ENCODE measurements at regions not wholly inside any gene's neighbourhood (a gene's known extent, or its start where the extent isn't known, plus 50 kb on each side); places are given as distances from the start of the nearest gene placed in this dataset.
"Not testable (repeated sequence)": the region's sequence is repeated elsewhere in the genome, so short reads cannot be mapped to it uniquely, and the experiment has no call there.

DNA sequence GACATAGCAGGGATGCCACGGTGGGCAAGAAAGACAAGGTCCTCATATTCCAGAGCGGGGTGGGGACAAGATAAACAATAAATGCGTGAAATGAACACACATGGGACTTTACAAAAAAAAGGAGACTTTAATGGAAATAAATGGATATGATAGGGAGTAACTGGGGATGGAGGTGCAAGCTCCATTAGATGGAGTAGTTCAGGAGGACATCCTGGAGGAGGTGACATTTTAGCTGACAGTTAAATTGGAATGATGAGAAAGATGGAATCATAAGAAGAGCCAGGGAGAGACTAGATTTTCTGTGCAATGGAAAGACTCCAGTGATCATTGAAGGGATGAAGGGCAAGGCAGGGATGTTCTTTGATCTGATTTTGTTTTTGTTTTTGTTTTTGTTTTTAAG, 83.6 kb upstream of the MYL10 start:
- DNase-seq, result no peak

DNA sequence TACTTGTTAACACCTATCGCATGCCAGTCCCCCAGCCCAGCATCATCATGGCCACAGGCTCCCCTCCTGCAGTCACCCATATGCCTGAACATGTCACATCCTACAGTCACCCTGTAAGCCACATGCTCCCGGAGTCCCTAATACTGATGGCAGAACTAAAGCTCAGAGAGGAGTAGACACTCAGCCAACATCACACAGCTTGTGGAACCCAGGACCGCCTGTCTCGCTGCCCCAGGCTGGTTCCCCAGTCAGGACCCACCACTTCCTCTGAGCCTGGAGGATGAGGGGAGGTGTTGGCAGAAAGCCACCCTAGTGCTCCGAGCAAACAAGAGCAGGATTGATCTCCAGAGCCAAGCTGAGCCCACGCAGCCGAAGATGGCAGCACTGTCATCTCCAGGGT, 85.0 kb upstream of the MYL10 start:
- no peak for DNase-seq

DNA sequence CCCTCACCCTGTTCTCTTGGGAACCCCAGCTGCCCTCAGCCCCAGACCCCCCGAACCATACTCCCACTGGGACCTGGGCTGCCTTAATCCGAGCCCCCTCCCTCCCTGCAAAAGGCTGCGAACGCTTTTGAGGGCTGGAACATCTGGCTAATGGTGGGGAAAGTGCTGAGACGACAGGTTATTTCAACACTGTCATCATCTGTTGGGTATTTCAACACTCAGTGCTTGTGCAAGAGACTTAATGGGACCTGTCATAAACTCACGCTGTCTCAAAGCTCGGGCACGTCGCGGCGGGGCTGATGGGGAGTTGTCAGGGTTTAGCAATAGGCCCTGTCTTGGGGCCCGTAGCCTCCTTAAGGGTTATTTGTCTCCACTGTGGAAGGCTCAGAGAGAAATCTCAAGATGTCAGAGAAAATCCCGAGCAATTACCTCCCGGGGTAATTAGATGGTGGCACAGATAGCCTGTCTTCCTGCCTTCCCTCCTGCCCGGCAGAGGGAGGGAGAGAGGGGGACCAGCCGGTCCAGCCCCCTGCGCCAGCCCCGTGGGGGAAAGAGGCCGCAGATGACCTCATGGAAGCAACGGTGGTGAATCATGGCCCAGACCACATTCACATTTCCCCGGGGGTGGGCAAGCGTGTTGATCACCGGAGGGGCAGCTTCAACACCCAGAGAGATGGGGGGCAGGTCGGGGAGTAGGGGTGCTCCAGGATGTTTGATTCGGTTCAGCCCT, 88.7 kb upstream of the MYL10 start:
- DNase-seq, result no peak

DNA sequence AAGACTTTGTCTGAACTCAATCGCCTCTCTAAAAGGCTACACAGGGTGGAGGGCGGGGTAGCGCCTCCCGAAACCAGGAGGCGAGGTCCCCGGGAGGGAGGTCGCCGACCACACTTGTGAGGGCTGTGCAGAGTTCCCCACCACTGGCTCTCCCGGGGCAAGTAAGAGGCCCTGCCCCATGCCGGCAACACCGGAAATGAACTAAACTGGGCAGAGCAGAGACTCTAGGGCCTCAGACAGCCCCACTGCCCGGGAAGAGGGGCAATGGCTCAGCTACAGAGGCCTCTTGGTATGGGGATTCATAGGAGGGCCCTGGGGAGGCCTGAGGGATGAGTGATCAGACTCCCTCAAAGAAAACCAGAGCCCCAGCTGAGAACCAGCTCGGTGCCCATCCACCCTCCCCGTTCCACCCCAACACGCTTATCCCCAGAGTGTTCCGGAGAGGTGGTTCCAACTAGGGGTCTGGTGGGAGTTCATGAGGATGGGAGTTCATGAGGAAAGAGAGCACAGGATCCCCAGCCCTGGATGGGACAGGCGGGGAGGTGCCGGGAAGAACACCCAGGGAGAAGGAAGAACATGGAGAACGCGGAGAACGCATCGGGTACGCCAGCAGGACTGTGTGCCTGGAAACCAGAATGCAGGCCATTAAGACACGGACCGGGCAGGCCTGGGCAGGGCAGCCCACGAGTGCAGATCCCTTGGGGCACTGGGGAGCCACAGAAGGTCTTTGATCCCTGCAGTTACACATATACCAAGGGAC, 89.4 kb upstream of the MYL10 start:
- DNase-seq, result no peak

DNA sequence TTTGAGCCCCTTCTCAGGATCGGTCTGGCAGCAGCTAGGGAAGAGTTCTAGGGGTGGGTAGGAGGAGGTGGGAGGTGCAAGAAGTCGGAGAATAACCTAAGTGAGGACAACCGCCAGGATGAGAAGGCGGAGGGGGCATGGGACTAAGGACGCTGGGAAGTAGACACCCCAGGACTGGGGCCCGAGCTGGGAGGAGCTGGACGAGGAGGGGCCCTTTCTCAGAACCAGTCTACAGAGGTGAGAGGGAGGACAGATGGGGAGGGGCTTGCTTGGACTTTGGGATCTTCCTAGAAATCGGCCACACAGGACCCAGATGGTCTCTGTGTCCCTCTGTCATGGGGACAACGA, 90.0 kb upstream of the MYL10 start:
- no peak for DNase-seq

DNA sequence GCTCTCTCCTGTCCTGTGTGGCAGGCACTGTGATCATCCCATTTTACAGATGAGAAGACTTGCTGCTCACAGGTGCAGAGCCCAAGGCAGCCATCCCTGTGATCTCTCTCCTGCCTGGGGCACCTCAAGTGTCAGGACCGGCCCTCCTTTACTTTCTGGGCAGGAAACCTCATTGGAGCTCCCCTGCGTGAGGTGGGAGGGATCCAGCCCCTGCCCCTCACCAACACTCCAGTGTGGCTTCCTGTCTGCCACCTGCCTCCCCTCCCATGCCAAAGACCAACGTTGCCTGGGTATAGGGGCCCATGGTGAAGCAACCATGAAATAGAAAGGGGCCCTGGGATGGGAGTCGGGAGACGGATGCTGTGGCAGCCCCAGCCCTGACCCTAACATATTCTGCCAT, 91.2 kb upstream of the MYL10 start:
- DNase-seq, result no peak

DNA sequence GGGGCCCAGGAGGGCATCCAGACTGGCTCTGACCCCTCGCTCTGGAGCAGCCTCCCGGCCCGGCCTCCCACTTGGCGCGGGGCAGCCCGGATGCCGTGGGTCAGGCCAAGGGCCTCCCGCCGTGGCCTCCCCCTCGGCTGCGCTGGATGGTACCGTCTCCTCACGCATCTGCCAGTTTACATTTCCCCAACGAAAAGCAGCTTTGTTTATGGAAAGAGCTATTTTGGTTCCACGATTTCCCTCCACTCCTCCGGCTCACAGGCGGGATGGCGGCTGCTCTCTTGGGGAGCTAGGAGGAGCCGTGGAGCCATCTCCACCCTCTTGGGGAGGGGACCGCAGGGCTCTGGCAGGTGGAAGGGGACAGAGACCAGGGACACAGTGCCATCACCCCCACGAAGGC, 93.2 kb upstream of the MYL10 start:
- no peak for DNase-seq

DNA sequence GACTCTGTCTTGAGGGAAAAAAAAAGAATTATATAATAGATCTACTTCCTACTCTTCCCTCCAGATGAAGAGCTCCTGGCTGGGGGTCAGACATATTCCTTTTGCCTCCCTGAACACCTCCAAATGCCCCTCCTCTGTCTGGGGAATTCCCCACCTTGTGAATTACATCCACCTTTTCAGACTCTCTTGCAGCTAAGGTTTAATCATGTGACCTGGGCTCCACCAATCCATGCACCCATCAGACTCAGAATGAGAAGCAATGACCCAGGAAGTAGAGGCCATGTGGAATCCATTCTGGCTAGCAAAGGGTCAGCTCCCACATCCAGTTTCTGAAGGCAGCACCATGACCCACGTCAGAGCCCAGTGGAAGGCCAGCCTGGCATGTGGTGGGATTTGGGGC, 93.6 kb upstream of the CUX1 start:
- no peak for DNase-seq

DNA sequence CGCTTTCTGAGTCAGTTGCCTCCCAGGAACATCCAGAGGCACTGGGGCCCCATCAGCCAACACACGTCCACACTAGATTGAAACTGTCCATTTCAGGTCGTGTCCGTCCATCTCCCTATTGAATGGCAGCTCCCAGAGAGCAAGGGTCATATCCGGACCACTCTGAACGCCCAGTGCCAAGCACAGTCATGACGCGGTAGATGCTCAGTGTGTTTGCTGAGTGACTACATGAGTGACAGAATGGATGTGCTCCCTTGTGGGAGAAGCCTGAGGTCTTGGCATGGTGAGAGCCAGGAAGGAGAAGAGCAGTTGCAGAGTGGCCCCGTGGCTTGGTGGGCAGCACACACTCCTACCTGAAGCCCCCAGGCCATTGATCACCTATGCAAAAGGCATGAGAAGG, 92.5 kb upstream of the CUX1 start:
- DNase-seq, result no peak

DNA sequence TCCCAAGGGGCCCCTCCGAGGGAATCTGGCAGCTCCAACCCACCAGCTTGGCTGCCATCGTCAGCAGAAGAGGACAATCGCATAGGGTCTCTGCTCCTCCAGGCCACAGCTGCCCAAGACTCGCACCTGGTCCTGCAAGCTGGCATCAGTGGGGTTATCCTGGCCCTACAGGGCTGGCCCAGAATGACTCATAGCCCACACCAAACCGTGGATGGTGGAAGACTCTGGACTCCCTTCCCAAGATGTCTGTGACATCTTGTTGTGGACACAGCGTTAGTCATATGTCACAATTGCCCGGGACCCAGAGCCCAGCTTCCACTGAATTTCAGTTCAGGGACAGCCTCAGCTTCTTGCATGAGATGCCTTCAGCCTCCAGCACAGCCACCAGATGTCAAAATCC, 91.5 kb upstream of the CUX1 start:
- no peak for DNase-seq

DNA sequence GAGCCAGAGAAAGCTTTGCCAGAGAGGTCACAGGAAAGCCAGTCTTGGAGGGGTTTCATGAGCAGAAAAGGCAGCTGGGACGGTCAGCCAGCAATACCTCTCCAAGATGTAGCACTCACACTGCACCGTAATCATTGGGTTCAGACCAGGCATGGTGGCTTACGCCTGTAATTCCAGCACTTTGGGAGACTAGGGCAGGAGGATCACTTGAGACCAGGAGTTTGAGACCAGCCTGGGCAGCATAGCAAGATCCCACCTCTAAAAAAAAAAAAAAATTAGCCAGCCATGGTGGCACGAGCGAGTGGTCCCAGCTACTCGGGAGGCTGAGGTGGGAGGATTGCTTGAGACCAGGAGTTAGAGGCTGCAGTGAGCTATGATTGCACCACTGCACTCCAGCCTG, 90.2 kb upstream of the CUX1 start:
- no peak for DNase-seq

DNA sequence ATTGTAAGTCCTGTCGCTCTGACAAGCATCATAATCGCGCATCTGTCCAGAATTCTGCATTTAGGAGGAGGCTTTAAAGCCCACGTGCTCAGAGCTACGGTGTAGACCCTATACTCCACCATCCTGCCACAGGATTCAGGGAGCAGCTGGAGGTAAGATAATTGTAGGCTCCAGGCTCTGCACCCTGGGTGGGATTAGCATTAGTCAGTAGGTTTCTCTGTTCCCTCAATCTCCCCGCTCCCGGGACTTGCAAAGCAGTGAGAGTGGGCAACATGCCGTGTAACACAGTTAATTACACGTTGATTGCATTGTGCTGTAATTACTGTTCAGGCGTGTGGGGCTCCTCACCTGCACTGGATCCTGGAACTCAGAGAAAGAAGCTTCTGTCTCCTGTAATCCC, 89.3 kb upstream of the CUX1 start:
- no peak for DNase-seq

DNA sequence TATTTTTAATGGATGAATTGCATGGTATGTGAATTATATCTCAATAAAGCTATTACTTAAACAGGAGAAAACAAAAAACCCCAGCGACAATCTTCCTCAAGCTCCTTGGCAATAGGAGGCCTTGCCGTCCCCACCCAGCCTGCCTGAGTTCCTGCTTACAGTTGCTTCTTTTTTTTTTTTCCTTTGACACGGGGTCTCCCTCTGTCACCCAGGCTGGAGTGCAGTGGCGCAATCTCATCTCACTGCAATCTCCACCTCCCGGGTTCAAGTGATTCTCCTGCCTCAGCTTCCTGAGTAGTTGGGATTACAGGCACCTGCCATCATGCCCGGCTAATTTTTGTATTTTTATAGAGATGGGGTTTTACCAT, 88.6 kb upstream of the CUX1 start:
- not testable (repeated sequence) for DNase-seq

DNA sequence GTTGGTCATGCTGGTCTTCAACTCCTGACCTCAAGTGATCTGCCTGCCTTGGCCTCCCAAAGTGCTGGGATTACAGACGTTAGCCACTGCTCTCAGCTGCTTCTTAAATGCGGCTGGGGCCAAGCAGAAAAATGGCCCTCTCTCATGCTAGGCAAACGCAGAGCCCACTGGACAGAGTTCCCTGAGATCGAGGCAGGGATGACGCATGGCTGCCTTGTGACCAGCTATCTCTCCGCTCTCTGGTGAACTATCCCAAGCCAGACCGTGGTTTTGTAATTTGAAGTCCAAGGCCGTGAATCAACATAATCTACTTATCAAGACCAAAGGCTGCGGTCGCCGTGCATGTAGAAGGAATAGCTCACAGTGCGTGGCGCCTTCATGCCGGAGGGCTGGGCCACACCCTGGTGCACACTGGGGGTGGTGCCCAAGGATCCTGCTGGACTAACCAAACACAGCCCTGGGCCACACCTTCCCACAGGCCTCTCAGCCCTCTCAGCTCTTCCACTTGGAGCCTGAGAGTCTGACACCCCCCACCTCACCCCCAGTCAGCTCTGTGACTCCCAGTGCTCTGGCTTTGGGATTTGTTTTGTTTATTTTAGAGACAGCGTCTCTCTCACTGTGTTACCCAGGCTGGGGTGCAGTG, 88.1 kb upstream of the CUX1 start:
- DNase-seq, result no peak

DNA sequence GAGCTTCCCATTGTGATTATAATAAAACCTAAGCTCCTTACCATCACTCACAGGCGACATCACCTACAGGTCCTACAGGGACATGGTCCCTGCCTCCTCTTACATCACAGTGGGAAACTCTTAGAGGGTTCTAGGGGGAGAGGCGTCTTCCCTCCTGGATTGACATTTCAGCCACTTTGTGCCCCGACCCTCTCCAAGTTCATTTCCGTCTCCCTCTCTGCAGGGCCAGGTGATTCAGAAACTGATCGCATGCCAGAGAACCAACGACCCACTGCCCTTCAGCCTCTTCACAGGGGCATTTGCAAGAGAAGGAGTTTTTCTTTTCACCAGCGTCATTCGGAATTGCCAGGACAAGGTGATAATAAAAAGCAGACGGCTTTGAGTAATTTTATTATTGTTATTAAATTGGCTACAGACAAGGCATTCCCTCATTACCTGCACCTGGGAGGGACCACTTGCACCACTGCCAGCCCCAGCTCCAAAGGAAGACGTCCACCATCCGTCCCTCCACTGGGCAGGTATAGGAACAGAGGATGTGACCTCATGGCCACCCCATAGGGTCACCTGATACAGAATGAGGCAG, 85.8 kb upstream of the CUX1 start:
- DNase-seq, result no peak

DNA sequence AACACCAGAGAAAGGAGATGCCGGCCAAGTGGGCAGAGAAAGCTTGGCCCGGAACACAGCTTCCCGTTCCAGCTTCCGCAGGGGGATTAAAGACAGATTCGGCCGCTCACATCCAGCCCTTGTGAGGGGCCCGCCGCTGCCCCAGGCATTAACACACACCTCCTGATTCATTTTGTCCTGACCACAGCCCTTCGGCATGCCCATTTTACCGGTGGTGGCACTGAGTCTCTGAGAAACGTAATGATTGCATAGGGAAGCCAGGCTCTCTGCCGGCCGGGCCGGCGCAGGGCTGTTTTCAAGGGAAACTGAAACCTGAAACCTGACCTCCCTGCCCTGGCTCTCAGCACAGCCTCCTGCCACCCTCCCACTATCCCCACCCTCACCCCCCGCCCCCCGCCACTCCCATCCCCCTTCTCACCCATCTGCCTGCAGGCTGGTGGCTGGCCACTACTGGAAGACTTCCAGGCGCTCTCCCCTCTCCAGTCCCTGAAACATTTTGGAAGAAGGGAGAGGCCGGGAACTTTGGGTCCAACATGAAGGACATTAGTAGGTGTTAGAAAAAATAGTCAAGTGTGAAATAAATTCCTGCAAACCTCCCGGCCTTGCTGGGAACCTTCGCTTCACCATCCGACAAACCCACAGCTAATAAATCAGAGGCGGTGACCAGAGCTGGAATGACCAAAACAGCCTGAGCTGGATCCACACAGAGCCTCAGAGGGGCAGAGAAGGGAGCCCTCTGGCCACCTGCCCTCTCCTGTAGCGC, 83.5 kb upstream of the CUX1 start:
- DNase-seq, result peak in 1 of 5 experiments; percentile 34

DNA sequence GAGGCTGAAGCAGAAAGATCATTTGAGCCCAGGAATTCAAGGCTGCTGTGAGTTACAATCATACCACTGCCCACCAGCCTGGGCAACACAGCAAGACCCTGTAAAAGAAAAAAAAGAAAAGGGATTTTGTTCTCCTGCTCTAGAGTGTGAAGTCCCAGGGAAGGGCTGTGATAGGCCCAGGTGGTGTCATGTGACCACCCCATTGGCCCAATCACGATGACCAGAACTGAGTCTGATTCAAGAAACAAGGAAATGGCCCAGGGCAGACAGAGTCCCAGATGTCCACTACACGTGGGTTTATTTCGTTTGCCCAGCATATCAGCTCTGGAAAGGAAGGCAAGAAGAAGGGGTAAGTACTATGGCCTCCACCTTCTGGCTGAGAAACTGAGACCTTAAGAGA, 81.3 kb upstream of the CUX1 start:
- DNase-seq, result no peak

DNA sequence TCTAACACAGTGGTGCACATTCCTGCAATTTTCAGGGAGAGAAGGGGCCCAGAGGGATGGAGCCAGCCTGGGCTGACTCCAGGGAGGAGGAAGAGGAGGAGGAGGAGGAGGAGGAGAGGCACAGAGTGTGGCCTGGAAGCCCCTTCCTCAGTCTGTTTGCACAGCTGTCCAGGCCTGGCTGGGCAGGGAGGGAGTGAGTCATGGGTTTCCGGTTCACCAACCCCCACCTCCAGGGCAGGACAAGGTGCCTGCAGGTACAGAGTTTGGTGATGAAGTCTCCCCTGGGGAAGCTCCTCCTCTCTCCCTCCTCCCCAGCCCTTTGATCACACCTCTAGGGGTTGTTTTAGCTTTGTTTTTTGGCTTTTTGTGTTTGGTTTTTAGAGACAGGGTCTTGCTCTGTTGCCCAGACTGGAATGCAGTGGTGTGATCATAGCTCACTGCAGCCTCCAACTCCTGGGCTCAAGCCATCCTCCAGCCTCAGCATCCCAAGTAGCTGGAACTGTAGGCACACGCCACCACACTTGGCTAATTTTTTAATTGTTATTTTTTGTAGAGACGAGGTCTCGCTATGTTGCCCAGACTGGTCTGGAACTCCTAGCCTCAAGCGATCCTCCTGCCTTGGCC, 77.5 kb upstream of the CUX1 start:
- peak in 1 of 5 experiments; percentile 27 for DNase-seq

DNA sequence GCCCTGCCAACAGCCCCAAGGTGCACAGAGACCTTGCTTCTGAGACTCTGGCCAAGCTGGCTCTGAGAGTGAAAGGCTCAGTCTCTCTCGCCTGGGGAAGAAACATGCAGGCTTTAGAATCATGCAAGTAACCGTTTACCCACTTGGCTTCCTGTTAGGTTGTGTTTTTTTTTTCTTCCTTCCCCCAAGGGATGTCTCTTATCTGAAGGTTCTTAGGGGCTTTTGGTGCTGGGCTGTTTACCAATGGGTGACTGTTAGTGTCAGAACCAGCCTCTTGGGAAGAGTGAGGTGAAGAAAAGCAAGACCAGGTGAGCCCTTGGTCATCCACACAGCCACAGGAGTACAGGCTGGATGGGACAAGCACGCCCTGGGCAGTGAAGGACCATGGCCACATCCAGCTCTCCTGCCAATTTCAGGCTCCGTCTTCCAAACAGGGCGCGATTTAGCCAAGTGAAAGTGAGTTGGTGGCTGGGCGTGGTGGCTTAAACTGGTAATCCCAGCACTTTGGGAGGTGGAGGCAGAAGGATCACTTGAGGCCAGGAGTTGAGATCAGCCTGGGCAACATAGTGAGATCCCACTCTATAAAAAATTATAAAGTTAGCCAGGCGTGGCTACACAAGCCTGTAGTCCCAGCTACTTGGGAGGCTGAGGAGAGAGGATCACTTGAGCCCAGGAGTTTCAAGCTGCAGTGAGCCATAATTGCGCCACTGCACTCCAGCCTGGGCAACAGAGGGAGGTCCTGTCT, 76.3 kb upstream of the CUX1 start:
- peak in 1 of 5 experiments; percentile 88 for DNase-seq

DNA sequence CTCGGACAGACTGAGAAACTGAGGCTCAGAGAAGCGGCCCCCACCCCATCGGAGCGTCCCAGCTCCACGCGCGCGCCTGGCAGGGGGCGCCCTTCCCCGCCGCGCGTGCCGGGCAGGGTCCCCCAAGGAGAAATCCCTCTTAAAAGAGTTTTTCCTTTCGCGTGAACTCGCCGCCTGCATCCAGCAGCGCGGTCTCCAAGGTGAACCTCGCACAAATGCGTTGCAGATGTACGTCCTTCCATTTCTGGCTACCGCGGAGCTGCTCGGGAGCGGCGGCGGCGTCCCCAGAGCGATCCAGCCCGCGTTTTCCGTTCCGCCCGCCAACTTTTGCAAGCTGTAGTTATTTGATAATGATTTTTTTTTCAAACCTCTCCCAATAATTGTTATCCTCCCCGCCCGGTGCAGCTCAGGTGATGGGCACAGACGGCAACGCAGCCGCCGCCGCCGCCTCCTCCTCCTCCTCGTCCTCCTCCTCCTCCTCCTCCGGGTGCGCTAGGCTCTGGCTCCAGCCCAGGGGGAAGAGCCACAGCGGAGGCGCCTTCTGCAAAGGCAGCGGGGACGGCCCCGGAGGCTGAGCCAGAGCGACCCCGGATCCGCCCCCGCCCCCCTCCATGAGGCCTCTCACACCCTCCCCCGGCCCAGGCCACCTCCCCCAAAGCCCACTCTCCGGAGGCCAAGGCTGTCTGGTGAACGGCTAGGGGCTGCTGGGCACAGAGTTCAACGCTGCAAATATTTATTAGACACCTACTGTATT, 74.0 kb upstream of the CUX1 start:
- DNase-seq, result peak; percentile 33 to 87 (median 56)

DNA sequence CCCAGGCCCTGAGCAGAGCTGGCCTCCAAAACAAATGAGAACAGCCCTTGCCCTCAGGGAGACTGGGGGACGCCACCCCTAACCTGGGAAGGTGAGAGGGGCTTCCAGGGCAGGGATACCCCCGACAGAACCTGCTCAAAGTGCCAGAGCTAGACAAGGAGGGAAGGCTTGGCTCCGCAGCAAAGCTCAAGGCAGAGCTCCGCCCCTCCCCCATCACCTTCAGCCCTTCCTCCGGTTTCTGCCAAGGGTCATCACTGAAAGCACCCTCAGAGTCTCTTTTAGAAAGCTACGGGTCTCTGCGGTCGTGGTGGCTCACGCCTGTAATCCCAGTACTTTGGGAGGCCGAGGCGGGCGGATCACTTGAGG, 73.4 kb upstream of the CUX1 start:
- no peak for DNase-seq
